OCI-LY1 (cell line): ENCODE measurements at regions not wholly inside any gene's neighbourhood (a gene's known extent, or its start where the extent isn't known, plus 50 kb on each side); places are given as distances from the start of the nearest gene placed in this dataset.

Experiments
- H2AFZ ChIP-seq: fragments of 200-600 bp; sonication (generic), shearing (Covaris generic); 2 replicates; pipeline ENCODE4 v1.6.0; 2014; ENCODE audit warnings: antibody characterized with exemption, mild to moderate bottlenecking, low read length
- H3F3A ChIP-seq: fragments of 200-600 bp; sonication (generic), shearing (Covaris generic); 2 replicates; pipeline ENCODE4 v1.6.0; 2014; ENCODE audit warnings: mild to moderate bottlenecking, antibody characterized with exemption, low read length, moderate library complexity; ENCODE audit not compliant: insufficient read depth
- H3K27ac ChIP-seq: fragments of 200-600 bp; sonication (generic); 2 replicates; pipeline ENCODE4 v1.5.1; 2014; ENCODE audit warnings: low read length, mixed run types, mild to moderate bottlenecking, low read depth; ENCODE audit not compliant: poor library complexity, severe bottlenecking
- H3K27me3 ChIP-seq: fragments of 200-600 bp; sonication (generic); 2 replicates; pipeline ENCODE4 v1.6.0; 2014; ENCODE audit warnings: antibody characterized with exemption, mild to moderate bottlenecking, low read length, moderate library complexity; ENCODE audit not compliant: insufficient read depth
- H3K36me3 ChIP-seq: fragments of 200-600 bp; sonication (generic); 2 replicates; pipeline ENCODE4 v1.6.1; 2014; ENCODE audit warnings: mild to moderate bottlenecking, antibody characterized with exemption, low read length, moderate library complexity, mixed read lengths; ENCODE audit not compliant: insufficient read depth
- H3K4me1 ChIP-seq: fragments of 200-600 bp; sonication (generic); 2 replicates; pipeline ENCODE4 v1.5.1; 2014; ENCODE audit warnings: mild to moderate bottlenecking, low read length, moderate library complexity; ENCODE audit not compliant: insufficient read depth, severe bottlenecking
- H3K4me2 ChIP-seq: fragments of 200-600 bp; sonication (generic), shearing (Covaris generic); 2 replicates; pipeline ENCODE4 v1.6.1; 2014; ENCODE audit warnings: low read length
- H3K4me3 ChIP-seq: fragments of 200-600 bp; sonication (generic); 2 replicates; pipeline ENCODE4 v1.5.1; 2014; ENCODE audit warnings: low read length, low read depth, mild to moderate bottlenecking, mixed read lengths; ENCODE audit not compliant: poor library complexity, severe bottlenecking
- H3K79me2 ChIP-seq: fragments of 200-600 bp; shearing (Covaris generic); 2 replicates; pipeline ENCODE4 v1.6.1; 2016; ENCODE audit warnings: mixed run types, low read length, mixed read lengths; ENCODE audit not compliant: insufficient read depth
- H3K9ac ChIP-seq: fragments of 200-600 bp; sonication (generic), shearing (Covaris generic); 2 replicates; pipeline ENCODE4 v1.6.1; 2014; ENCODE audit warnings: mild to moderate bottlenecking, low read length, mixed read lengths
- H3K9me2 ChIP-seq: fragments of 200-600 bp; sonication (generic), shearing (Covaris generic); 2 replicates; pipeline ENCODE4 v1.6.1; 2014; ENCODE audit warnings: low read depth, mild to moderate bottlenecking, low read length, mixed read lengths
- H3K9me3 ChIP-seq: fragments of 200-600 bp; shearing (Covaris generic); 2 replicates; pipeline ENCODE4 v1.6.1; 2014; ENCODE audit warnings: low read length, mixed read lengths
- H4K20me1 ChIP-seq: fragments of 200-600 bp; sonication (generic), shearing (Covaris generic); 2 replicates; pipeline ENCODE4 v1.6.0; 2016; ENCODE audit warnings: mild to moderate bottlenecking, low read length; ENCODE audit not compliant: insufficient read depth
- EZH2 ChIP-seq: fragments of 200-600 bp; sonication (generic), shearing (Covaris generic); IDR thresholded peaks from 2 replicates; pipeline ENCODE4 v1.8.0; 2017; ENCODE audit warnings: borderline replicate concordance, mixed run types, mild to moderate bottlenecking, antibody characterized with exemption, low read length, moderate library complexity, mixed read lengths
- TF ChIP-seq, protein P1 (sequence below): fragments of 200-600 bp; sonication (generic), shearing (Covaris generic); IDR thresholded peaks from 2 replicates; pipeline ENCODE4 v1.5.1; 2017; ENCODE audit warnings: mild to moderate bottlenecking, antibody characterized with exemption, low read length, moderate library complexity, mixed read lengths

DNA sequence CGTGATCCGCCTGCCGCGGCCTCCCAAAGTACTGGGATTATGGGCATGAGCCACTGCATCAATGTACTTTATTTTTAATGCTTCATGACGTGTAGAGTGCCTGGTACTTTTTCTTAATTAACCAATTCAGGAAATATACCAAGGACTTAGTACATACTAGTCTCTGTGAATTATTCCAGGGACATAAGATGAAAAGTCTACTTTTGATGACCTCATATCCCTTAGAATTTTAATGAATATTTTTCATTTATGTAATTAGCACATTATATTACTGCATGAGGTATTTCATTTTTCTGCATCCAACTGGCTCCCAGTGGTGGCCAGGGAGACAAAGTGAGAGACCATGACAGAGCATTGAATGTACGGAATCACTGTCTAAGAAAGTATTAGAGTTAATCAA is 577.7 kb upstream of the NOVA1 start:
- Histone ChIP-seq H3K4me3 (no peak overlapping the region), H3K9ac (no peak overlapping the region), H3K4me2 (no peak overlapping the region), H4K20me1 (no peaks in the 10 kb centered on the region), H3K27ac (no peak overlapping the region), H3K36me3 (no peaks in the 10 kb centered on the region), H3K9me3 (no peaks in the 10 kb centered on the region), H3K79me2 (no peaks in the 10 kb centered on the region), H2AFZ (no peak overlapping the region), H3K4me1 (no peaks in the 10 kb centered on the region), H3K27me3 (no peaks in the 10 kb centered on the region), H3K9me2 (no peaks in the 10 kb centered on the region), H3F3A (no peaks in the 10 kb centered on the region; the same call in 1 of the 2 replicates)
- TF ChIP-seq, protein P1, sequence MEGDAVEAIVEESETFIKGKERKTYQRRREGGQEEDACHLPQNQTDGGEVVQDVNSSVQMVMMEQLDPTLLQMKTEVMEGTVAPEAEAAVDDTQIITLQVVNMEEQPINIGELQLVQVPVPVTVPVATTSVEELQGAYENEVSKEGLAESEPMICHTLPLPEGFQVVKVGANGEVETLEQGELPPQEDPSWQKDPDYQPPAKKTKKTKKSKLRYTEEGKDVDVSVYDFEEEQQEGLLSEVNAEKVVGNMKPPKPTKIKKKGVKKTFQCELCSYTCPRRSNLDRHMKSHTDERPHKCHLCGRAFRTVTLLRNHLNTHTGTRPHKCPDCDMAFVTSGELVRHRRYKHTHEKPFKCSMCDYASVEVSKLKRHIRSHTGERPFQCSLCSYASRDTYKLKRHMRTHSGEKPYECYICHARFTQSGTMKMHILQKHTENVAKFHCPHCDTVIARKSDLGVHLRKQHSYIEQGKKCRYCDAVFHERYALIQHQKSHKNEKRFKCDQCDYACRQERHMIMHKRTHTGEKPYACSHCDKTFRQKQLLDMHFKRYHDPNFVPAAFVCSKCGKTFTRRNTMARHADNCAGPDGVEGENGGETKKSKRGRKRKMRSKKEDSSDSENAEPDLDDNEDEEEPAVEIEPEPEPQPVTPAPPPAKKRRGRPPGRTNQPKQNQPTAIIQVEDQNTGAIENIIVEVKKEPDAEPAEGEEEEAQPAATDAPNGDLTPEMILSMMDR, result no peak
- no peak for TF ChIP-seq EZH2

DNA sequence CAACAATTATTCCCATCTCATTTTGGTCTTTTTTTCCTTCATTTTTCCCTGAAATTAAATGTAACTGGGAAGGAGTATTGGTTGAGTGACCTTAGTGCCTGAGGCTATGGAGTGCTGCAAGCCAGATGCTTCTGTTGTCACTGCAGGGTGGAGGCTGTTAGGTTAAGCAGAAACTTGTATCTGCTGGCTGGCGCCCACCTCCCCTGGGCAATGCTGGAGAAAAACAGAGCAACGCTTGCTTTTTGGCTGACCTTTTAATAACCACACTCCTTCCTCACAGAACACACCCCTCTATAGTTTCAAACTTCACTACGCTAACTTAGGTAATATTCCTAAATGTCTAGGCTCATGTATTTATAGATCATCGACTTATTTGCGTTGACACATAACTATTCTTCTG is 583.5 kb upstream of the NOVA1 start:
- Histone ChIP-seq H3K27ac (no peak overlapping the region), H3K4me2 (no peak overlapping the region), H3K79me2 (no peaks in the 10 kb centered on the region), H3K9me2 (no peaks in the 10 kb centered on the region), H3K4me1 (no peaks in the 10 kb centered on the region), H3K4me3 (no peak overlapping the region), H3K9ac (no peak overlapping the region), H3K36me3 (no peaks in the 10 kb centered on the region), H3K27me3 (no peaks in the 10 kb centered on the region), H3K9me3 (no peaks in the 10 kb centered on the region), H4K20me1 (no peaks in the 10 kb centered on the region), H2AFZ (no peak overlapping the region), H3F3A (no peaks in the 10 kb centered on the region)
- no peak for TF ChIP-seq EZH2
- TF ChIP-seq, protein P1, result no peak

DNA sequence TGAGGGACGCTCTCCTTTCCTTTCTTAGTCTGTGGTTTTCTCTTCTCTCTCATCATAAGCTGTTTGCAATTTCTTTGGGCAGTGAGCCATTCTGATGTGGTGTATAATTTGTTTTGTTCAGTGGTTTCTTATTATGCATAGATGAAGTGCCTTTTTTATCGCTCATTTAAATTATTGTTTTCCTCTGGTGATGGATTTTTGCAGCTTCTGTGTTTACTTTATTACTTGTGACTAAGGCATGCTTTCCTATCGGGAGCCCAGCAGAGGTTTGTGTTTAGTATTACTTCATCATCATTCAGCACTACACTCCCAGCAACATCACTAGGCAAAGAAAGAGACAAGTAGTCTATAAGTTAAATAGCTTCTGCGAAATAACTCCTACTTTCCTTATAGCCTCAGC is 586.6 kb upstream of the NOVA1 start:
- Histone ChIP-seq H3K9me2 (no peaks in the 10 kb centered on the region), H4K20me1 (no peaks in the 10 kb centered on the region), H2AFZ (no peak overlapping the region), H3F3A (no peaks in the 10 kb centered on the region), H3K27me3 (no peaks in the 10 kb centered on the region), H3K4me1 (no peaks in the 10 kb centered on the region), H3K4me2 (no peak overlapping the region), H3K9ac (no peak overlapping the region), H3K4me3 (no peak overlapping the region), H3K79me2 (no peaks in the 10 kb centered on the region), H3K36me3 (no peaks in the 10 kb centered on the region), H3K27ac (no peak overlapping the region), H3K9me3 (no peaks in the 10 kb centered on the region)
- TF ChIP-seq EZH2, result no peak
- TF ChIP-seq, protein P1, result no peak
